Transverse colon (tissue), 4 donors: ENCODE measurements at regions not wholly inside any gene's neighbourhood (a gene's known extent, or its start where the extent isn't known, plus 50 kb on each side); places are given as distances from the start of the nearest gene placed in this dataset.

Experiments
- DNase-seq: peaks from one replicate; pipeline ENCODE4 v3.0.0-alpha.2; 2019
- H3K27ac ChIP-seq, 4 donors: fragments of 200-600 bp; sonication (generic); 2 replicates each; pipeline ENCODE4 v1.5.1; 2016 to 2018; ENCODE audit warnings: inconsistent platforms in 4 of 4
- H3K27me3 ChIP-seq: fragments of 200-600 bp; sonication (generic); 2 replicates; pipeline ENCODE4 v1.5.1; 2017; ENCODE audit warnings: inconsistent platforms
- H3K36me3 ChIP-seq, 4 donors: fragments of 200-600 bp; sonication (generic); 2 replicates each; pipeline ENCODE4 v1.5.1; 2017 to 2019; ENCODE audit warnings: inconsistent platforms in 4 of 4
- H3K4me1 ChIP-seq, 4 donors: fragments of 200-600 bp; sonication (generic); 2 replicates each; pipeline ENCODE4 v1.5.1; 2017 to 2020; ENCODE audit warnings: inconsistent platforms in 4 of 4
- H3K4me3 ChIP-seq, 4 donors: fragments of 200-600 bp; sonication (generic); 1 replicate in 1 of 4; 2 replicates in 3 of 4; pipeline versions ENCODE4 v1.5.1 to v1.6.1; 2017 to 2019; ENCODE audit warnings: inconsistent platforms in 4 of 4
- H3K9me3 ChIP-seq, 2 donors: fragments of 200-600 bp; sonication (generic); 2 replicates each; pipeline ENCODE4 v1.5.1; 2017 to 2019; ENCODE audit warnings: inconsistent platforms in 2 of 2
- CTCF ChIP-seq, 5 experiments: fragments of 200-600 bp in 3 of 5; fragments of 450-650 bp in 2 of 5; sonication (generic) in 3 of 5; IDR thresholded peaks; 1 replicate in 2 of 5; 2 replicates in 3 of 5; pipeline ENCODE4 v1.5.1; 2016 to 2017; ENCODE audit warnings: antibody characterized with exemption in 5 of 5, inconsistent platforms in 3 of 5, mild to moderate bottlenecking in 2 of 5, moderate library complexity in 1 of 5
- EP300 ChIP-seq: sonication (generic); formaldehyde crosslinking; IDR thresholded peaks from one replicate; pipeline ENCODE4 v1.6.1; 2017; ENCODE audit warnings: antibody characterized with exemption, low read depth
- POLR2A ChIP-seq: fragments of 450-650 bp; IDR thresholded peaks from one replicate; pipeline ENCODE4 v1.6.1; 2016; ENCODE audit warnings: antibody characterized with exemption, mild to moderate bottlenecking, moderate library complexity
- POLR2AphosphoS5 ChIP-seq, 3 donors: sonication (generic); formaldehyde crosslinking; IDR thresholded peaks; one replicate each; pipeline ENCODE4 v1.6.1; 2016; ENCODE audit warnings: antibody characterized with exemption in 3 of 3
- WGBS, 2 donors: methylation state at CpG; one replicate each; pipeline ENCODE4 v1.1.5; 2018; ENCODE audit warnings: low coverage in 1 of 2; 5-methylcytosine and 5-hydroxymethylcytosine counted together
- in situ Hi-C, 4 donors: fragments of 200-750 bp; cut with MboI; loops; one replicate each; pipeline versions ENCODE4 v1.15.0 to v1.15.1; 2017; ENCODE audit warnings: low sequenced_read_pairs in 3 of 4, low pct_ligation_motif_present in 1 of 4, low pct_unique_long_range_greater_than_20kb in 1 of 4
- intact Hi-C: fragments of 100-400 bp; cut with DNase I; formaldehyde crosslinking; loops from one replicate; pipeline ENCODE4 v1.15.1; 2023; ENCODE audit warnings: low total_unique reads

DNA sequence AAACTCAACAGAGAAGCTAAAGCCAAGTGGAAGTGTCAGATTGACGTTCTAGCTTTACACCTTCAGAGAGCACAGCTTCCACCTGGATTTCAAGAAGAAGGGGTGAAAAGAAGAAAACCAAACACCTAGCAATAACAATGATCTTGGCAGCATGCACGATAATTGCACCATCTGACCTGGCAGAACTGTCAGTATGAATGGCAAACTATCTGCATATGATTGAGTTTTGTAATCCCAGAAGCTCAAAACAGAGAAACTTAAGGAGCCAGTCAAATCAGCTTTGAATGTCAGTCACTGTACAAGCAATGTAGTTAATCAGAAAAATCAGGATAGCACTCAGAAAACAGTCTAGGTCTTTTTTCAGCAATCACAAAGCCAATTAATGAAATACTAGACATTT, 427.1 kb downstream of the ZFHX3 start:
- no peaks in the 10 kb centered on the region for H3K27me3 ChIP-seq
- H3K36me3 ChIP-seq = no peaks in the 10 kb centered on the region
- in situ Hi-C loops (no loop called here), intact Hi-C loops (no loop called here)
- H3K9me3 ChIP-seq = no peaks in the 10 kb centered on the region
- TF ChIP-seq EP300 (no peak), CTCF (IDR thresholded peaks at IDR 0.05) (no peak), POLR2A (no peak), POLR2AphosphoS5 (IDR thresholded peaks at IDR 0.05) (no peak)
- no peaks in the 10 kb centered on the region for H3K4me1 ChIP-seq
- WGBS, 2 donors = 52 to 66% methylated on average over 2 of the region's 2 CpGs
- H3K27ac ChIP-seq = no peak overlapping the region
- no peak for DNase-seq
- H3K4me3 ChIP-seq = no peak overlapping the region

GRCh38 chr16:72620348-72620747, 427.6 kb downstream of the ZFHX3 start:
- intact Hi-C loops (no loop called here), in situ Hi-C loops (no loop called here)
- Histone ChIP-seq H3K27ac (no peak overlapping the region), H3K27me3 (no peaks in the 10 kb centered on the region), H3K36me3 (no peaks in the 10 kb centered on the region), H3K4me1 (no peaks in the 10 kb centered on the region), H3K4me3 (no peak overlapping the region), H3K9me3 (no peaks in the 10 kb centered on the region)
- TF ChIP-seq CTCF (IDR thresholded peaks at IDR 0.05) = no peak
- no peak for TF ChIP-seq EP300
- no peak for TF ChIP-seq POLR2A
- TF ChIP-seq POLR2AphosphoS5 (IDR thresholded peaks at IDR 0.05) = no peak
- DNase-seq = no peak
- WGBS, 2 donors = 91 to 92% methylated on average over 3 to 4 of the region's 4 CpGs

DNA sequence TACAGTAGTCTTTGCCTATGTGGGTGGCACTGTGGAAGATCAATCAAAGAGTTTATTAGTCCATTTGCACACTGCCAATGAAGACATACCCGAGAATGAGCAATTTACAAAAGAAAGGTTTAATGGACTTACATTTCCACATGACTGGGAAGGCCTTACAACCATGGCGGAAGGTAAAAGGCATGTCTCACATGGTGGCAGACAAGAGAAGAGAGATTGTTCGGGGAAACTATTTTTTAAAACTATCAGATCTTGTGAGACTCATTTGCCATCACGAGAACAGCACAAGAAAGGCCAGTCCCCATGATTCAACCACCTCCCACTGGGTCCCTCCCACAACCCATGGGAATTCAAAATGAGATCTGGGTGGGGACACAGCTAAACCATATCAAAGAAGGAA, 432.1 kb downstream of the ZFHX3 start:
- H3K9me3 ChIP-seq = no peaks in the 10 kb centered on the region
- no peaks in the 10 kb centered on the region for H3K27me3 ChIP-seq
- DNase-seq = no peak
- no peaks in the 10 kb centered on the region for H3K36me3 ChIP-seq
- 80 to 92% methylated on average over 2 to 4 of the region's 4 CpGs for WGBS, 2 donors
- in situ Hi-C loops (no loop called here), intact Hi-C loops (no loop called here)
- no peak overlapping the region for H3K27ac ChIP-seq
- TF ChIP-seq CTCF (IDR thresholded peaks at IDR 0.05) (no peak), POLR2AphosphoS5 (IDR thresholded peaks at IDR 0.05) (no peak), POLR2A (no peak), EP300 (no peak)
- no peak overlapping the region for H3K4me3 ChIP-seq
- H3K4me1 ChIP-seq = peaks cover 0 to 7% (median 1%) of the 10 kb centered on the region in 4 donors

- TF ChIP-seq POLR2A (no peak), EP300 (no peak), CTCF (IDR thresholded peaks at IDR 0.05) (no peak), POLR2AphosphoS5 (IDR thresholded peaks at IDR 0.05) (no peak)
- intact Hi-C loops = no loop called here
- H3K36me3 ChIP-seq = no peaks in the 10 kb centered on the region
- H3K27me3 ChIP-seq = no peaks in the 10 kb centered on the region
- H3K9me3 ChIP-seq = no peaks in the 10 kb centered on the region
- DNase-seq = no peak
- in situ Hi-C loops = no loop called here
- no peak overlapping the region for H3K27ac ChIP-seq
- H3K4me3 ChIP-seq = no peak overlapping the region
- peaks cover 0 to 7% (median 1%) of the 10 kb centered on the region in 4 donors for H3K4me1 ChIP-seq
These were observed 435.2 kb downstream of the ZFHX3 start for GRCh38 chr16:72612718-72613117.
